ENCODE measurements at regions not wholly inside any gene's neighbourhood (a gene's known extent, or its start where the extent isn't known, plus 50 kb on each side); places are given as distances from the start of the nearest gene placed in this dataset.
A peak's percentile ranks its signal among the peaks of the same experiment; 100 is the strongest.

GRCh38 chr2:56576001-56576400 is 392.2 kb downstream of the CCDC85A start:
- Histone ChIP-seq H3K27ac (no peak overlapping the region), H3K4me3 (no peak overlapping the region), H4K20me1 (ENCODE audit: insufficient read depth) (no peaks in the 10 kb centered on the region), H3K4me1 (ENCODE audit: insufficient read depth) (0 out of 2 replicates have a peak, but pooled peaks cover 8% of the 10 kb centered on the region), H3K36me3 (ENCODE audit: low read depth) (no peaks in the 10 kb centered on the region), H3K9me2 (ENCODE audit: insufficient read depth) (no peaks in the 10 kb centered on the region), H2AFZ (no peak overlapping the region), H3K4me2 (ENCODE audit: unreplicated experiment) (no peak overlapping the region), H3K79me2 (ENCODE audit: insufficient read depth) (no peaks in the 10 kb centered on the region), H3F3A (ENCODE audit: insufficient read depth) (no peaks in the 10 kb centered on the region), H3K27me3 (replicated peaks; ENCODE audit: insufficient read depth) (no peaks in the 10 kb centered on the region), H3K9ac (no peak overlapping the region), H3K9me3 (ENCODE audit: low read depth) (no peaks in the 10 kb centered on the region)
- DNase-seq = no peak
- in situ Hi-C loops (cut with MboI) = no loop called here
- TF ChIP-seq EZH2phosphoT487 (IDR thresholded peaks at IDR 0.05; ENCODE audit: insufficient read depth, low read depth) = no peak
- TF ChIP-seq EZH2 (IDR thresholded peaks at IDR 0.05; ENCODE audit: insufficient read depth, poor library complexity, severe bottlenecking) = no peak
- WGBS, 2 experiments (ENCODE audit: low coverage in 1 of 2, low lambda C conversion rate in 2 of 2, missing lambda C conversion rate in 2 of 2) = 24 to 34% methylated on average over 3 of the region's 3 CpGs

DNA sequence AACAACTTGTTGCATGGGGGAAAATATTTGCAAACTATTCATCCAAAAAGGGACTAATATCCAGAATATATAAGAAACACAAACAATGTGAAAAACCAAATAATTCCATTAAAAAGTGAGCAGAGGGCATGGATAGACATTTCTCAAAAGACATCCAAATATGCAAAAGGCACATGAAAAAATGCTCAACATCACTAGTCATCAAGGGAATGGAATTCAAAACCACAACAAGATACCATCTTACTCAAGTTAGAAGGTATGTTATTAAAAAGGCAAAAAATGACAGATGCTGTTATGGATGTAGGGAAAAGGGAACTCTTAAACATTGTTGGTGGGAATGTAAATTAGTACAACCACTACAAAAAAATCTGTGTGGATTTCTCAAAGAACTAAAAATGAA is 396.5 kb downstream of the CCDC85A start:
- H3F3A ChIP-seq (ENCODE audit: insufficient read depth) = no peaks in the 10 kb centered on the region
- in situ Hi-C loops (cut with MboI) = no loop called here
- peaks cover 18% of the 10 kb centered on the region; the same call in 1 of the 2 replicates for H3K4me1 ChIP-seq (ENCODE audit: insufficient read depth)
- no peak overlapping the region for H2AFZ ChIP-seq
- H3K27ac ChIP-seq = no peak overlapping the region
- no peak overlapping the region for H3K9ac ChIP-seq
- no peaks in the 10 kb centered on the region for H3K36me3 ChIP-seq (ENCODE audit: low read depth)
- H3K9me2 ChIP-seq (ENCODE audit: insufficient read depth) = no peaks in the 10 kb centered on the region; the same call in 1 of the 2 replicates
- peak; percentile 51 for DNase-seq
- H3K4me2 ChIP-seq (ENCODE audit: unreplicated experiment) = no peak overlapping the region
- no peaks in the 10 kb centered on the region for H4K20me1 ChIP-seq (ENCODE audit: insufficient read depth)
- H3K4me3 ChIP-seq = no peak overlapping the region
- H3K9me3 ChIP-seq (ENCODE audit: low read depth) = no peaks in the 10 kb centered on the region
- H3K79me2 ChIP-seq (ENCODE audit: insufficient read depth) = no peaks in the 10 kb centered on the region
- TF ChIP-seq EZH2 (IDR thresholded peaks at IDR 0.05; ENCODE audit: insufficient read depth, poor library complexity, severe bottlenecking) (no peak), EZH2phosphoT487 (IDR thresholded peaks at IDR 0.05; ENCODE audit: insufficient read depth, low read depth) (no peak)
- no peaks in the 10 kb centered on the region for H3K27me3 ChIP-seq (replicated peaks; ENCODE audit: insufficient read depth)

DNA sequence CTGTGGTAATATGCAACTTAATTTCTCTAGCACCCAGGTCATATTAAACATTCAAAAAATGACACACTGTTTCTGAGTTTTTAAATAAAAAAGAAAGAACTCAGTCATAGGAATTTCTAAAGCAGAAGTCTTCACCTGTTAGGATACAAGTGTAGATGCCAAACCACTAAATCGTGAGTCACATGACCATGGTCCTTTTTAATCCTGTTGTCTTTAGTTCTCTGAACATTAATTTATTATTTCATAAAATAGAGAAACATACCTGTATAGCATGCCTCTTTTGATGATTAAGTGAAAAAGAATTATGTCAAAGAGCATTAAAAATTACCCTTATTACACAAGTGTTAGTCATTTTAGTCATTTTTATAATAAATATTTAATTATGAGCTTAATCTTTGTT is 398.8 kb downstream of the CCDC85A start:
- 12 to 16% methylated on average over 1 of the region's 1 CpG for WGBS, 2 experiments (ENCODE audit: low coverage in 1 of 2, low lambda C conversion rate in 2 of 2, missing lambda C conversion rate in 2 of 2)
- TF ChIP-seq EZH2phosphoT487 (IDR thresholded peaks at IDR 0.05; ENCODE audit: insufficient read depth, low read depth) (no peak), EZH2 (IDR thresholded peaks at IDR 0.05; ENCODE audit: insufficient read depth, poor library complexity, severe bottlenecking) (no peak)
- H3K36me3 ChIP-seq (ENCODE audit: low read depth) = no peaks in the 10 kb centered on the region

DNA sequence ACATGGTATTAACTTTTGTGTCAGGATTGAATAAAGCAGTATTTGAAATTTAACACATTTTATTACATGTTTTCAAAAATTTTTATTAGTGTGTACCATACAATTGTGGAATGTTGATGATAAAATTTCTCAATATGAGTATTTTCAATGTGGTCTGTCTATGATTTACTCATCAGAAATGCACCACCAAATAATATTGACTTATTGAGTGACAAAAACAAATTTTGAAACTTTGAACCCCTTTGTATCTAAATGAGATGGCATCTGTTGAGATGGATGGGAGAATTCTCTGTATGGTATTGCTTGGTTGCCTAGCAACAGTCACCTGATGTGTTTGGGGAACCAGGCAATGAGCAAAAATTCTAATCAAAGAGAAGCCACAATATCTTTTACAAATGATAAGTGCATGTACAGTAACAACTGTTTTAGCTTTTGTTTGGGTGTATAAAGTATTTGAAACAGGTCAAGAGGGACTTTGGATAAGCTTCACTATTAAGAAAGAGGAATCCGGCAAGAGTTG is 400.1 kb downstream of the CCDC85A start:
- Histone ChIP-seq H3K4me3 (no peak overlapping the region), H2AFZ (no peak overlapping the region), H3K9ac (no peak overlapping the region), H3K27ac (no peak overlapping the region), H3K27me3 (replicated peaks; ENCODE audit: insufficient read depth) (no peaks in the 10 kb centered on the region), H3K4me2 (ENCODE audit: unreplicated experiment) (no peak overlapping the region), H3K9me3 (ENCODE audit: low read depth) (no peaks in the 10 kb centered on the region), H3K36me3 (ENCODE audit: low read depth) (no peaks in the 10 kb centered on the region), H3F3A (ENCODE audit: insufficient read depth) (no peaks in the 10 kb centered on the region), H3K79me2 (ENCODE audit: insufficient read depth) (no peaks in the 10 kb centered on the region), H4K20me1 (ENCODE audit: insufficient read depth) (no peaks in the 10 kb centered on the region), H3K9me2 (ENCODE audit: insufficient read depth) (no peaks in the 10 kb centered on the region; the same call in 1 of the 2 replicates), H3K4me1 (ENCODE audit: insufficient read depth) (peaks cover 18% of the 10 kb centered on the region; the same call in 1 of the 2 replicates)
- in situ Hi-C loops (cut with MboI) = no loop called here
- no peak for DNase-seq
- WGBS, 2 experiments (ENCODE audit: low coverage in 1 of 2, low lambda C conversion rate in 2 of 2, missing lambda C conversion rate in 2 of 2) = 31 to 35% methylated on average over 1 of the region's 1 CpG
- TF ChIP-seq EZH2 (IDR thresholded peaks at IDR 0.05; ENCODE audit: insufficient read depth, poor library complexity, severe bottlenecking) (no peak), EZH2phosphoT487 (IDR thresholded peaks at IDR 0.05; ENCODE audit: insufficient read depth, low read depth) (no peak)

More for the DNA sequence above, 398.8 kb downstream of the CCDC85A start:
- Histone ChIP-seq H3K9ac (no peak overlapping the region), H3K4me2 (ENCODE audit: unreplicated experiment) (no peak overlapping the region), H3K9me2 (ENCODE audit: insufficient read depth) (no peaks in the 10 kb centered on the region; the same call in 1 of the 2 replicates), H3K27ac (no peak overlapping the region), H4K20me1 (ENCODE audit: insufficient read depth) (no peaks in the 10 kb centered on the region), H3K79me2 (ENCODE audit: insufficient read depth) (no peaks in the 10 kb centered on the region), H3K27me3 (replicated peaks; ENCODE audit: insufficient read depth) (no peaks in the 10 kb centered on the region), H3K4me1 (ENCODE audit: insufficient read depth) (peaks cover 18% of the 10 kb centered on the region; the same call in 1 of the 2 replicates), H3K4me3 (no peak overlapping the region), H3K9me3 (ENCODE audit: low read depth) (no peaks in the 10 kb centered on the region), H3F3A (ENCODE audit: insufficient read depth) (no peaks in the 10 kb centered on the region), H2AFZ (no peak overlapping the region)
- no peak for DNase-seq
- in situ Hi-C loops (cut with MboI) = no loop called here

DNA sequence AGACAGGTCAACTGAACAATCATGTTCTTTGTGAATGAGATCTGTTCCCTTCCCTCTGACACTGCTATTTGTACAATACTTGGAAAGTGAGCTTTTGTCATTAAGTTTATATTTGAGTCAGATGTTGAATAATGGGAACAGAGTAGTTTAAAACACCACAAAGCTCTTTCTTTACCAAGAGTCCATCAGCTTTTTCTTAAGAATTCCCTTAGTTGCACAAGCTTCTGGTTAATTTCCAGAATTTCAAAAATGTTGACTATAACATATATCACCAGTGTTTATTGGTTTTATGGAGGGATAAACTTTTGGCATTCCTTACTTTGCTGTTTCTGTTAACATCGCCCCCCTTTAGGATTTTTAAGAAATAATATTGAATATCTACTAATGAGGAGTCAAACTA is 403.7 kb downstream of the CCDC85A start:
- DNase-seq = no peak
- 16 to 19% methylated on average over 1 of the region's 1 CpG for WGBS, 2 experiments (ENCODE audit: low coverage in 1 of 2, low lambda C conversion rate in 2 of 2, missing lambda C conversion rate in 2 of 2)
- peaks cover 6% of the 10 kb centered on the region; the same call in 1 of the 2 replicates for H3K4me1 ChIP-seq (ENCODE audit: insufficient read depth)

More for the DNA sequence above, 403.7 kb downstream of the CCDC85A start:
- in situ Hi-C loops (cut with MboI) = no loop called here
- no peak overlapping the region for H3K4me2 ChIP-seq (ENCODE audit: unreplicated experiment)
- H3K36me3 ChIP-seq (ENCODE audit: low read depth) = no peaks in the 10 kb centered on the region
- TF ChIP-seq EZH2phosphoT487 (IDR thresholded peaks at IDR 0.05; ENCODE audit: insufficient read depth, low read depth) (no peak), EZH2 (IDR thresholded peaks at IDR 0.05; ENCODE audit: insufficient read depth, poor library complexity, severe bottlenecking) (no peak)
- H3K9me2 ChIP-seq (ENCODE audit: insufficient read depth) = no peaks in the 10 kb centered on the region; the same call in 1 of the 2 replicates
- H3K27ac ChIP-seq = no peak overlapping the region
- no peaks in the 10 kb centered on the region for H3K27me3 ChIP-seq (replicated peaks; ENCODE audit: insufficient read depth)
- H4K20me1 ChIP-seq (ENCODE audit: insufficient read depth) = no peaks in the 10 kb centered on the region
- H3K9me3 ChIP-seq (ENCODE audit: low read depth) = no peaks in the 10 kb centered on the region
- no peak overlapping the region for H3K9ac ChIP-seq
- no peaks in the 10 kb centered on the region for H3F3A ChIP-seq (ENCODE audit: insufficient read depth)
- no peak overlapping the region for H3K4me3 ChIP-seq
- H2AFZ ChIP-seq = no peak overlapping the region
- no peaks in the 10 kb centered on the region for H3K79me2 ChIP-seq (ENCODE audit: insufficient read depth)

Data from GM23248 (cell line).